OCI-LY3 (cell line): ENCODE measurements at regions not wholly inside any gene's neighbourhood (a gene's known extent, or its start where the extent isn't known, plus 50 kb on each side); places are given as distances from the start of the nearest gene placed in this dataset.

Experiments used
- EZH2phosphoT487 ChIP-seq: fragments of 200-600 bp; shearing (Covaris generic); IDR thresholded peaks from 2 replicates; pipeline ENCODE4 v1.6.1; 2018; ENCODE audit warnings: antibody characterized with exemption, mixed run types, low read depth
- TF ChIP-seq, protein P1 (sequence below): fragments of 200-600, 300-600 bp; sonication (generic); IDR thresholded peaks from 2 replicates; pipeline ENCODE4 v1.5.1; 2014; ENCODE audit warnings: antibody characterized with exemption, low read length, low read depth

DNA sequence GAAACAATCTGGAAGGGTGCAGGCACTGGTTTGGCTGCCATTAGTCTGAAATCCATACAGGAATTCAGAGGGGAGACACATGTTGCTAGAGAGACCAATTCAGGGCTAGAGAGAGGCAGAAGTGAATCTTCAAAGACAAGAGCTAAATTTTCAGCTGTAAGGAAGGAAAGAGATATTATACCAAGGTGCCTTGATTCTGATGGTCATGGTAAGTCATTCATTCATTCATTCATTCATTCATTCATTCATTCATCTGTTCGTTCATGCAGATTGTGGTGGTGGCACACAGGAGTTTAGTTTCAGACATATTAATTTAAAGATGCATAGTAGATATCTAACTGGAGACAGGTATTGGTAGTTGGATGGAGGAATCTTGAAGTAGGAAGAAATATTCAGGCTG is 1493.5 kb upstream of the TMEM132C start:
- TF ChIP-seq, protein P1, sequence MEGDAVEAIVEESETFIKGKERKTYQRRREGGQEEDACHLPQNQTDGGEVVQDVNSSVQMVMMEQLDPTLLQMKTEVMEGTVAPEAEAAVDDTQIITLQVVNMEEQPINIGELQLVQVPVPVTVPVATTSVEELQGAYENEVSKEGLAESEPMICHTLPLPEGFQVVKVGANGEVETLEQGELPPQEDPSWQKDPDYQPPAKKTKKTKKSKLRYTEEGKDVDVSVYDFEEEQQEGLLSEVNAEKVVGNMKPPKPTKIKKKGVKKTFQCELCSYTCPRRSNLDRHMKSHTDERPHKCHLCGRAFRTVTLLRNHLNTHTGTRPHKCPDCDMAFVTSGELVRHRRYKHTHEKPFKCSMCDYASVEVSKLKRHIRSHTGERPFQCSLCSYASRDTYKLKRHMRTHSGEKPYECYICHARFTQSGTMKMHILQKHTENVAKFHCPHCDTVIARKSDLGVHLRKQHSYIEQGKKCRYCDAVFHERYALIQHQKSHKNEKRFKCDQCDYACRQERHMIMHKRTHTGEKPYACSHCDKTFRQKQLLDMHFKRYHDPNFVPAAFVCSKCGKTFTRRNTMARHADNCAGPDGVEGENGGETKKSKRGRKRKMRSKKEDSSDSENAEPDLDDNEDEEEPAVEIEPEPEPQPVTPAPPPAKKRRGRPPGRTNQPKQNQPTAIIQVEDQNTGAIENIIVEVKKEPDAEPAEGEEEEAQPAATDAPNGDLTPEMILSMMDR: no peak
- TF ChIP-seq EZH2phosphoT487: no peak
